Neural progenitor cell (in vitro differentiated cells): ENCODE measurements at regions not wholly inside any gene's neighbourhood (a gene's known extent, or its start where the extent isn't known, plus 50 kb on each side); places are given as distances from the start of the nearest gene placed in this dataset.

Experiments
- DNase-seq: peaks from one replicate; pipeline ENCODE4 v3.0.0-alpha.2; 2016; ENCODE audit warnings: low spot score
- H2AFZ ChIP-seq: fragments of 200-600 bp; sonication (generic); replicated peaks from 2 replicates; pipeline ENCODE4 v1.6.1; 2016; ENCODE audit warnings: antibody characterized with exemption
- H3F3A ChIP-seq: fragments of 200-600 bp; sonication (generic); 2 replicates; pipeline ENCODE4 v1.6.1; 2016; ENCODE audit warnings: antibody characterized with exemption, low read depth
- H3K27ac ChIP-seq: fragments of 200-600 bp; sonication (generic); 2 replicates; pipeline ENCODE4 v1.5.1; 2016; ENCODE audit warnings: mild to moderate bottlenecking
- H3K27me3 ChIP-seq: fragments of 200-600 bp; sonication (generic); 2 replicates; pipeline ENCODE4 v1.6.1; 2016; ENCODE audit warnings: mild to moderate bottlenecking, moderate library complexity
- H3K36me3 ChIP-seq: fragments of 200-600 bp; sonication (generic); 2 replicates; pipeline ENCODE4 v1.5.1; 2016
- H3K4me1 ChIP-seq: fragments of 200-600 bp; sonication (generic); 2 replicates; pipeline ENCODE4 v1.6.1; 2016; ENCODE audit warnings: mixed run types
- H3K4me2 ChIP-seq: fragments of 200-600 bp; sonication (generic); 2 replicates; pipeline ENCODE4 v1.6.1; 2016
- H3K4me3 ChIP-seq: fragments of 200-600 bp; sonication (generic); 2 replicates; pipeline ENCODE4 v1.5.1; 2016
- H3K79me2 ChIP-seq: fragments of 200-600 bp; sonication (generic); 2 replicates; pipeline ENCODE4 v1.6.1; 2016; ENCODE audit warnings: low read depth
- H3K9ac ChIP-seq: fragments of 200-600 bp; sonication (generic); 2 replicates; pipeline ENCODE4 v1.6.1; 2016
- H3K9me3 ChIP-seq: fragments of 200-600 bp; sonication (generic); 2 replicates; pipeline ENCODE4 v1.5.1; 2016; ENCODE audit warnings: low read depth
- H4K20me1 ChIP-seq: fragments of 200-600 bp; sonication (generic); 2 replicates; pipeline ENCODE4 v1.6.1; 2016; ENCODE audit warnings: low read depth
- H3K27ac Mint-ChIP-seq: 3 replicates; pipeline ENCODE4 v1.8.0; 2021; ENCODE audit warnings: mixed read lengths
- H3K27me3 Mint-ChIP-seq: 2 replicates; pipeline ENCODE4 v1.8.0; 2022; ENCODE audit warnings: low read depth, mild to moderate bottlenecking, inconsistent platforms, moderate library complexity, mixed read lengths; ENCODE audit not compliant: insufficient read depth
- H3K36me3 Mint-ChIP-seq: 3 replicates; pipeline ENCODE4 v1.8.0; 2021; ENCODE audit warnings: mixed read lengths
- H3K4me1 Mint-ChIP-seq: 3 replicates; pipeline ENCODE4 v1.8.0; 2021; ENCODE audit warnings: mixed read lengths
- H3K4me3 Mint-ChIP-seq: 3 replicates; pipeline ENCODE4 v1.8.0; 2021; ENCODE audit warnings: mild to moderate bottlenecking, moderate library complexity, mixed read lengths
- H3K9me3 Mint-ChIP-seq: 3 replicates; pipeline ENCODE4 v1.8.0; 2020; ENCODE audit warnings: mixed read lengths
- CTCF ChIP-seq: fragments of 200-600 bp; sonication (generic); IDR thresholded peaks from 2 replicates; pipeline ENCODE4 v1.5.1; 2017; ENCODE audit warnings: antibody characterized with exemption, mild to moderate bottlenecking
- EZH2 ChIP-seq: fragments of 200-600 bp; sonication (generic); IDR thresholded peaks from 2 replicates; pipeline ENCODE4 v1.6.1; 2017; ENCODE audit warnings: antibody characterized with exemption, mild to moderate bottlenecking, moderate library complexity
- EZH2phosphoT487 ChIP-seq: fragments of 200-600 bp; sonication (generic); IDR thresholded peaks from 2 replicates; pipeline ENCODE4 v1.6.1; 2017; ENCODE audit warnings: antibody characterized with exemption

- no peak overlapping the region for H3K27ac Mint-ChIP-seq
- H3K4me3 Mint-ChIP-seq = no peak overlapping the region
- H4K20me1 ChIP-seq = no peaks in the 10 kb centered on the region
- no peaks in the 10 kb centered on the region for H3K9me3 ChIP-seq
- no peaks in the 10 kb centered on the region for H3K27me3 ChIP-seq
- H3K4me1 Mint-ChIP-seq = peaks cover 9% of the 10 kb centered on the region
- no peak overlapping the region for H3K4me3 ChIP-seq
- H2AFZ ChIP-seq = no peak overlapping the region
- H3K9ac ChIP-seq = no peak overlapping the region
- no peaks in the 10 kb centered on the region for H3K79me2 ChIP-seq
- H3K27me3 Mint-ChIP-seq = no peaks in the 10 kb centered on the region
- H3K4me1 ChIP-seq = peaks cover 3% of the 10 kb centered on the region
- no peak overlapping the region for H3K4me2 ChIP-seq
- no peaks in the 10 kb centered on the region for H3K36me3 Mint-ChIP-seq
- H3K27ac ChIP-seq = no peak overlapping the region
- no peaks in the 10 kb centered on the region for H3F3A ChIP-seq
- H3K36me3 ChIP-seq = no peaks in the 10 kb centered on the region
- no peak for DNase-seq
- TF ChIP-seq EZH2 = no peak
- TF ChIP-seq CTCF = no peak
- TF ChIP-seq EZH2phosphoT487 = no peak
- H3K9me3 Mint-ChIP-seq = no peaks in the 10 kb centered on the region
Measured at GRCh38 chr2:107582487-107582886, 244.2 kb upstream of the RGPD4 start.

DNA sequence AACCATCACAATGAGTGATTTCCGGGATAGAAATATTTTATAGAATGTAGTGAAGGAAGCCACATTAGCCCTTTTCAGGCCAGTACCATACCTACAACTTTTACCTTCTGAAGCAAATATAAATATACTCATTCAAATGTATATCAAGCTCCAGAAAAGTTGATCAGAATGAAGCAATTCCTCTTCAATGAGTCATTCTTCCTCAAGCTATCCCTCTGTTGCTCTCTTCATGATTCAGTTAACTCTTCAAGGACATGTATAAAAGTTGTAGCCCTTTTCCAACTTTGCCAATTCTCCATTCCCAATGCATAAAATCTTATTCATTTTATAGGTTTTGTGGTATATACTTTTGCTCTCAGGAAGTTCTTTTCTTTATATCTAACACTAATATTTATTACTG, 242.1 kb upstream of the RGPD4 start:
- Histone ChIP-seq H3K27me3 (no peaks in the 10 kb centered on the region), H3K9ac (no peak overlapping the region), H3K36me3 (no peaks in the 10 kb centered on the region), H2AFZ (no peak overlapping the region), H4K20me1 (no peaks in the 10 kb centered on the region), H3F3A (no peaks in the 10 kb centered on the region), H3K4me2 (no peak overlapping the region), H3K79me2 (no peaks in the 10 kb centered on the region), H3K9me3 (no peaks in the 10 kb centered on the region), H3K4me3 (no peak overlapping the region), H3K4me1 (no peaks in the 10 kb centered on the region), H3K27ac (no peak overlapping the region)
- DNase-seq = no peak
- TF ChIP-seq EZH2phosphoT487 (no peak), EZH2 (no peak), CTCF (no peak)
- H3K36me3 Mint-ChIP-seq = no peaks in the 10 kb centered on the region
- H3K9me3 Mint-ChIP-seq = no peaks in the 10 kb centered on the region
- no peaks in the 10 kb centered on the region for H3K27me3 Mint-ChIP-seq
- no peak overlapping the region for H3K27ac Mint-ChIP-seq
- H3K4me1 Mint-ChIP-seq = no peaks in the 10 kb centered on the region
- H3K4me3 Mint-ChIP-seq = no peak overlapping the region

DNA sequence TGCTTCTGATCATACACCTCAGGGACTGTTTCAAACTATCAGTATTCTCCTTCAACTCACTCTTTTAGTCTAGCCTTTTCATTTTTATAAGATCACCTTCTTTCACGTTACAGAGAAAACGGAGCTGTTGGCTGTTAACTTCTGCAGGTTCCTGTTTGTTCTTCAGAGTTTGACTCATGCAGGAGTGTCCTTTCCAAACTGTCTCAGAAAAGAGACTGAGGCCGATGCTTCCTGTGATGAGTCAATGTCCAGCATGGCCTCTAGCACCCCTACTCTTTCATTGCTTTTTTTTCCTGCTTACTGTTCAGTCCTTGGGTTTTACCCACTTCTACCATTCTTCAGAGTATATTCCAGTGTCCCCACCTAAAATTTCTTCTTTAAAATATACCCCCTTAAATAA, 240.8 kb upstream of the RGPD4 start:
- Histone ChIP-seq H3K9ac (no peak overlapping the region), H3F3A (no peaks in the 10 kb centered on the region), H3K27me3 (no peaks in the 10 kb centered on the region), H3K36me3 (no peaks in the 10 kb centered on the region), H2AFZ (no peak overlapping the region), H3K9me3 (no peaks in the 10 kb centered on the region), H3K4me1 (no peaks in the 10 kb centered on the region), H4K20me1 (no peaks in the 10 kb centered on the region), H3K27ac (no peak overlapping the region), H3K4me3 (no peak overlapping the region), H3K79me2 (no peaks in the 10 kb centered on the region), H3K4me2 (no peak overlapping the region)
- no peaks in the 10 kb centered on the region for H3K4me1 Mint-ChIP-seq
- no peaks in the 10 kb centered on the region for H3K36me3 Mint-ChIP-seq
- no peaks in the 10 kb centered on the region for H3K9me3 Mint-ChIP-seq
- DNase-seq = no peak
- no peak overlapping the region for H3K27ac Mint-ChIP-seq
- TF ChIP-seq EZH2phosphoT487 = no peak
- TF ChIP-seq CTCF = no peak
- no peak for TF ChIP-seq EZH2
- H3K4me3 Mint-ChIP-seq = no peak overlapping the region
- no peaks in the 10 kb centered on the region for H3K27me3 Mint-ChIP-seq

DNA sequence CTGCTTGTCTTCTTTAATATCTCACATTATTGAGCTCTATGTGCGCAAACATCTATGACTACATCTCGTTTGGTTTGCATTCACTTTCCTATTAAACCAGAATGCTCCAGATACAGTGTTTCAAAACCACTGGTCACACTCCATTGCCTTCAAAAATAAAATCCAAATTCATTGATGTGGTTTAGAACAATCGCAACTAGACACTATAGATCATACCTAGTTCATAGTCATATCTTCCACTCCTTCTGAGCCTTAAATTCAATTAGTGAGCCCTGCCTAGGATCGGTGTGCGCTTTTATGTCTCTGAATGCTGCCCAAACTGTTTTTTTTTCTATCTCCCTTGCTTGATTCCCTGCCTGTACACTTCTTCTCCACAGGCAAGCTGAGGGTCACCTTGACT, 238.5 kb upstream of the RGPD4 start:
- H3K27ac ChIP-seq = no peak overlapping the region
- Mint-ChIP-seq H3K27me3 (no peaks in the 10 kb centered on the region), H3K27ac (no peak overlapping the region), H3K4me1 (peaks cover 3% of the 10 kb centered on the region), H3K4me3 (no peak overlapping the region), H3K36me3 (no peaks in the 10 kb centered on the region), H3K9me3 (no peaks in the 10 kb centered on the region)
- H3K9ac ChIP-seq = no peak overlapping the region
- H3K4me2 ChIP-seq = no peak overlapping the region
- H4K20me1 ChIP-seq = no peaks in the 10 kb centered on the region
- no peak overlapping the region for H3K4me3 ChIP-seq
- no peak overlapping the region for H2AFZ ChIP-seq
- H3K79me2 ChIP-seq = no peaks in the 10 kb centered on the region
- no peaks in the 10 kb centered on the region for H3K27me3 ChIP-seq
- H3F3A ChIP-seq = no peaks in the 10 kb centered on the region
- no peaks in the 10 kb centered on the region for H3K9me3 ChIP-seq
- TF ChIP-seq EZH2phosphoT487 (no peak), CTCF (no peak), EZH2 (no peak)
- no peak for DNase-seq
- H3K4me1 ChIP-seq = peaks cover 10% of the 10 kb centered on the region
- H3K36me3 ChIP-seq = no peaks in the 10 kb centered on the region
